ENCODE measurements at regions not wholly inside any gene's neighbourhood (a gene's known extent, or its start where the extent isn't known, plus 50 kb on each side); places are given as distances from the start of the nearest gene placed in this dataset.

DNA sequence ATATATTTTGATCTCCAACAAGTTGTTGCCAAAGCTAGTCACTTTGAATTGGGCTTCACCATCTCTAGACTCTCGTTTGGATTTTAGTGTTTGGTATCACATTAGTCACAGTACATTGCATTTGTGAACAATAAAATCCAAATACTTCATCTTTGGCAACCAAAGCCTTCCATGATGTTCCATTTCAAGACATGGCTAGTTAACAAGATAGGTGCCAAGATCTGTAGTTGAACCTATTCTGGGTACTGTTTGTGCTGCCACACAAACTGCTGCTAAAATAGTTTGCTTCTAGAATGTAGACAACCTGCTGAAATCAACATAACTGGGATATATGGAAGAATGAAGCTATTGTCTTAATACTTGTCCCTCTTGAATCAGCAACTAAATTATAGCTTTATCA, 207.5 kb downstream of the LRRC70 start:
- H3K36me3 Mint-ChIP-seq (ENCODE audit: insufficient read depth, unreplicated experiment) = no peaks in the 10 kb centered on the region
- no peak overlapping the region for H3K4me3 Mint-ChIP-seq (ENCODE audit: low read depth, unreplicated experiment)
- no peak for TF ChIP-seq CTCF (IDR thresholded peaks at IDR 0.05; ENCODE audit: unreplicated experiment)
- no peak for DNase-seq
- no peaks in the 10 kb centered on the region for H3K4me1 Mint-ChIP-seq (ENCODE audit: low read depth, unreplicated experiment)
- intact Hi-C loops (cut with micrococcal nuclease; ENCODE audit: unreplicated experiment) = no loop called here
- H3K27ac Mint-ChIP-seq (ENCODE audit: unreplicated experiment) = no peak overlapping the region
- no peaks in the 10 kb centered on the region for H3K9me3 Mint-ChIP-seq (ENCODE audit: low read depth, unreplicated experiment)
- no TSS peak for BruUV-seq (replicated peaks)
- H3K27me3 Mint-ChIP-seq (ENCODE audit: unreplicated experiment) = peaks cover 9% of the 10 kb centered on the region
- CTCF ChIA-PET = interaction anchor here (0.6 kb wide), 1 partner anchor 490 kb away, joined by 3 read pairs; no protein-coding TSS in a partner anchor

DNA sequence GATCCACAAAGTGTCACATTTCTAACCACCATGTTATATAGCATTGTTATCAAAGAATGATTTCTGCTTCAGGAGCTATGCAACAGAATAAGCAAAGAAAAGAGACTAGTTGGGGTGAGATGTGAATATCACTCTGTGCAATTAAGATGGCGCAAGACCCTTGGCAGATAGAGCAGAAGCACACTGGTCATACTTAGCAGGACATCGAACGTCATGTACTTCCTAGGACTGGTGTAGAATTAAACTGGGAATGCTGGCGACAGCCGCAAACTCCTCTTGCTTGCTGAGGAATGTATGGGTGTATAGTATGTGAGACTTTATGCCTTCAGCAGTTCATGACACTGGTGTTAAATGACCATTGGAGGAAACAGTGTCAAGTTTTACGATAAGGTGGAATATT, 207.0 kb downstream of the LRRC70 start:
- Mint-ChIP-seq H3K27me3 (ENCODE audit: unreplicated experiment) (peaks cover 9% of the 10 kb centered on the region), H3K36me3 (ENCODE audit: insufficient read depth, unreplicated experiment) (no peaks in the 10 kb centered on the region), H3K27ac (ENCODE audit: unreplicated experiment) (no peak overlapping the region), H3K9me3 (ENCODE audit: low read depth, unreplicated experiment) (no peaks in the 10 kb centered on the region), H3K4me1 (ENCODE audit: low read depth, unreplicated experiment) (no peaks in the 10 kb centered on the region), H3K4me3 (ENCODE audit: low read depth, unreplicated experiment) (no peak overlapping the region)
- no peak for DNase-seq
- intact Hi-C loops (cut with micrococcal nuclease; ENCODE audit: unreplicated experiment) = no loop called here
- TF ChIP-seq CTCF (IDR thresholded peaks at IDR 0.05; ENCODE audit: unreplicated experiment) = no peak
- BruUV-seq (replicated peaks) = no TSS peak
- CTCF ChIA-PET = no interaction called here

- BruUV-seq (replicated peaks) = no TSS peak
- DNase-seq = no peak
- no peak for TF ChIP-seq CTCF (IDR thresholded peaks at IDR 0.05; ENCODE audit: unreplicated experiment)
- Mint-ChIP-seq H3K4me1 (ENCODE audit: low read depth, unreplicated experiment) (no peaks in the 10 kb centered on the region), H3K9me3 (ENCODE audit: low read depth, unreplicated experiment) (no peaks in the 10 kb centered on the region), H3K4me3 (ENCODE audit: low read depth, unreplicated experiment) (no peak overlapping the region), H3K27me3 (ENCODE audit: unreplicated experiment) (peaks cover 4% of the 10 kb centered on the region), H3K27ac (ENCODE audit: unreplicated experiment) (no peak overlapping the region), H3K36me3 (ENCODE audit: insufficient read depth, unreplicated experiment) (no peaks in the 10 kb centered on the region)
- intact Hi-C loops (cut with micrococcal nuclease; ENCODE audit: unreplicated experiment) = no loop called here
- CTCF ChIA-PET = no interaction called here
Observed at GRCh38 chr5:62783374-62784057, 204.9 kb downstream of the LRRC70 start.

DNA sequence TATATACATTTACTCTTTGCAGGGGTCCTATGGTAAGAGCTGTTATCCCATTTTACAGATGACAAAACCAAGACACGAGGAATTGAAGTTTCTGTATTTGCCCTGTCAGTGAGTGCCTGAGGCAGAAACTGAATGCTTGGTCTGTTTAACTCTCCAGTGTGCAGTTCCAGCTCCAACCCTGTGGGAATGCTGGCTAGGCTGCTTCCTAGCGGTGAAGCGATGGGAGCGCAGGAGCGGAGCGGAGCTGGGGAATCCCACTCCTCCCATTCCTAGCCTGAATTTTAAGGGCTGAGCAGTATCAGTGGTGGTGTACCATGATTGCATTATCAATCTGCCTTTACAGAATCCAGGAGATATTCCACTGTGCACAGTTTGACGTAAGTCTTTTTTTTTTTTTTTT, 202.3 kb downstream of the LRRC70 start:
- no peak for TF ChIP-seq CTCF (IDR thresholded peaks at IDR 0.05; ENCODE audit: unreplicated experiment)
- Mint-ChIP-seq H3K27ac (ENCODE audit: unreplicated experiment) (no peak overlapping the region), H3K27me3 (ENCODE audit: unreplicated experiment) (no peaks in the 10 kb centered on the region), H3K4me1 (ENCODE audit: low read depth, unreplicated experiment) (no peaks in the 10 kb centered on the region), H3K4me3 (ENCODE audit: low read depth, unreplicated experiment) (no peak overlapping the region), H3K9me3 (ENCODE audit: low read depth, unreplicated experiment) (no peaks in the 10 kb centered on the region), H3K36me3 (ENCODE audit: insufficient read depth, unreplicated experiment) (no peaks in the 10 kb centered on the region)
- intact Hi-C loops (cut with micrococcal nuclease; ENCODE audit: unreplicated experiment) = no loop called here
- no peak for DNase-seq
- no TSS peak for BruUV-seq (replicated peaks)
- CTCF ChIA-PET = no interaction called here

Data from Calu3 (cell line).